ENCODE measurements at regions not wholly inside any gene's neighbourhood (a gene's known extent, or its start where the extent isn't known, plus 50 kb on each side); places are given as distances from the start of the nearest gene placed in this dataset.
"Not testable (repeated sequence)": the region's sequence is repeated elsewhere in the genome, so short reads cannot be mapped to it uniquely, and the experiment has no call there.

DNA sequence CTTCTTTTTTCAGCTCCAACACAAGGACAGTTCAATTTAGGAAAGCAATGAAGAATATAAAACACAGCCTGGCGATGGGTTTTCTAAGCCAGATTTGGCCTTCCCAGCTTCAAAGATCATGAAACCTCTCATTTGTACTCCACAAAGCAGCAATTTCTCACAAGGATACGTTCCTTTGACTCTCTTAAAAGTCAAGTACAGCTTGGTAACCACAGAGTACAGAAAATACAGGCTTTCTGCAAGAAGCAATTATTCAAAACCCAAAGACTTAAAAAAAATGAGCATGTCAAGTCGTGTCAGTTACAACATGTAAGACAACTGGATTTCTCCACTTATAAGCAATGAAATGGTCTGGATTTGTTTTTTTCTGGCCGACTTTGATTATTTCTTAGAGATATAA lies 321.4 kb downstream of the FGFR2 start:
- ATAC-seq (no peak), DNase-seq (no peak)
- intact Hi-C loops (cut with micrococcal nuclease): no loop called here

DNA sequence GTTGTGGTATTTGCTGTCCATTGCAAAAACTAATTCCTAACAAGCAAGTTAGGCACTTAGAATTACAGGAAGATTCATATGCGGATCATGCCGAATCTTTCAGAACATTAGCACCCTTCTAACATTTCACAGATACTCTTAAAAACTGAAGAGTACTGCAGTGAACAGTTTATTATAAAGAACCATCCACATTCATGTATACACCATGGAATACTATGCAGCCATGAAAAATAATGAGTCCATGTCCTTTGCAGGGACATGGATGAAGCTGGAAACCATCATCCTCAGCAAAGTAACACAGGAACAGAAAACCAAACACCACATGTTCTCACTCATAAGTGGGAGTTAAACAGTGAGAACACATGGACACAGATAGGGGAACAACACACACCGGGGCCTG lies 319.9 kb downstream of the FGFR2 start:
- DNase-seq; intact Hi-C loops (cut with micrococcal nuclease); ATAC-seq: not testable (repeated sequence)

DNA sequence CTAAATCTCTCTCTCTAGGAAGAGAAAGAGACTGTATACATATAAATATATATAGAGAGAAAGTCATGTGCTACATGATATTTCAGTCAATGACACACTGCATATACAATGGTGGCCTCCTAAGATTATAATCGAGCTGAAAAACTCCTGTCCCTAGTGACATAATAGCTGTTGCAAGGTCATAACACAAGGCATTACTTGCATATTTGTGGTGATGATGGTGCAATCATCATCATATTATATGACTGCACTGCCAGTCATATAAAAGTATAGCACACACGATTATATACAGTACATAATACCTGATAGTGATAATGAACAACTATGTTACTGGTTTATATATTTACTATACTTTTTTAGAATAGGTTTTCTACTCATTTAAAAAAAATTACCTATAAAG lies 316.7 kb downstream of the FGFR2 start:
- intact Hi-C loops (cut with micrococcal nuclease): no loop called here
- DNase-seq (no peak), ATAC-seq (no peak)

DNA sequence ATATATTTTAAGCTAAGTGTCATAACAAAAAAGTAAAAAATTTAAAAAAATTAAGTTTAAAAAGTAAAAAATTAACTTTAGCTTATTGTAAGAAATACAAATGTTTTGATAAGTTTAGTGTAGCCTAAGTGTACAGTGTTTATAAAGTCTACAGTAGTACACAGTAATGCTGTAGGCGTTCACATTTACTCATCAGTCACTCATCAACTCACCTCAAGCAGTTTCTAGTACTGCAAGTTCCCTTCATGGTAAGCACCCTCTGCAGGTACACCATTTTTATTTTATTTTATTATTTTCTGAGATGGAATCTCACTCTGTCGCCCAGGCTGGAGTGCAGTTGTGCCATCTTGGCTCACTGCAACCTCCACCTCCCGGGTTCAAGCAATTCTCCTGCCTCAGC lies 316.0 kb downstream of the FGFR2 start:
- ATAC-seq (no peak), DNase-seq (no peak)
- intact Hi-C loops (cut with micrococcal nuclease): no loop called here

DNA sequence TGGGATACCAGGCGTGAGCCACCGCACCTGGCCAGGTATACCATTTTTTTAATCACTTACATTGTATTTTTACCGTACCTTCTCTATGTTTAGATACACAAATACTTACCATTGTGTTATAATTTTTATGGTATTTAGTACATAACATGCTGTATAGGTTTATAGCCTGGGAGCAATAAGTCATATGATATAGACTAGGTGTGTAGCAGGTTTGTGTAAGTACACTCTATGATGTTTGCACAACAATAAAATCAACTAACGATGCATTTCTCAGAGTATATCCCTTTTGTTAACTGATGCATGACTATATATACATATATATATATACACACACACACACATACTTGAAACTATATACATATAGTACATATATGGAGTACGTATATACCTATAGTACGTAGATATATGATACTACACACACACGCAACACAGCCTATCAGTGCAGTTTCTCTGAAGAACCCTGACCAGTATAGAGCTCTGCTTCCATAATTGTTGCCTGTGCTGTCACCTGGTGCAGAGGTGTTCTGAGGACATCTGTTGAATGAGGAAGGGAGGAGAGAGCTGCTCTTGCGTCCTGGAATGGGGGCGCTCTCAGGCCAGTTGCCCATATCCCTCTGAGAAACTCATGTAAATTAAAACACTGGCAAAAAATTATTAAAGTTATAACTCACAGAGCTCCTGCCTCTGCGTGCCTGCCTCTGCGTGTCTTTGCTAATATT lies 315.3 kb downstream of the FGFR2 start:
- intact Hi-C loops (cut with micrococcal nuclease): no loop called here
- no peak for ATAC-seq
- no peak for DNase-seq

DNA sequence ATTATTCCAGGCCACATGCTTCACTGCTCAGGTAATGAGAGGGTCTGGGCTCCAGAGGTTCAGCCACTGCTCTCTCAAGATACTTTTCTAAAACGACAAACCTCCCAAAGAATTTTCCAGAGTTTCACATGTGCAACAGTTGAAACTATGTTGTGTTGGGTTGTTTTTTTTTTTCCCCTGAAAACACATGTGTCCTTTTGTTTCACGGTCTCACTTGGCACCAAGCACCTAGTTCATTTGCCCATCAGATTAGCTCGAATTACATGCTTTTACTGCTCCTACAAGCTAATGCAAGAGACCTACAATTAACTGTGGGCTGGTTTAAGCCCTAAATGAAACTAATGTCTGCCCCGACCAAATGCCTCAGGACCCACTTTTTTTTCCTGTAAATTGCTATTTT lies 313.3 kb downstream of the FGFR2 start:
- intact Hi-C loops (cut with micrococcal nuclease): no loop called here
- ATAC-seq: no peak
- DNase-seq: no peak

DNA sequence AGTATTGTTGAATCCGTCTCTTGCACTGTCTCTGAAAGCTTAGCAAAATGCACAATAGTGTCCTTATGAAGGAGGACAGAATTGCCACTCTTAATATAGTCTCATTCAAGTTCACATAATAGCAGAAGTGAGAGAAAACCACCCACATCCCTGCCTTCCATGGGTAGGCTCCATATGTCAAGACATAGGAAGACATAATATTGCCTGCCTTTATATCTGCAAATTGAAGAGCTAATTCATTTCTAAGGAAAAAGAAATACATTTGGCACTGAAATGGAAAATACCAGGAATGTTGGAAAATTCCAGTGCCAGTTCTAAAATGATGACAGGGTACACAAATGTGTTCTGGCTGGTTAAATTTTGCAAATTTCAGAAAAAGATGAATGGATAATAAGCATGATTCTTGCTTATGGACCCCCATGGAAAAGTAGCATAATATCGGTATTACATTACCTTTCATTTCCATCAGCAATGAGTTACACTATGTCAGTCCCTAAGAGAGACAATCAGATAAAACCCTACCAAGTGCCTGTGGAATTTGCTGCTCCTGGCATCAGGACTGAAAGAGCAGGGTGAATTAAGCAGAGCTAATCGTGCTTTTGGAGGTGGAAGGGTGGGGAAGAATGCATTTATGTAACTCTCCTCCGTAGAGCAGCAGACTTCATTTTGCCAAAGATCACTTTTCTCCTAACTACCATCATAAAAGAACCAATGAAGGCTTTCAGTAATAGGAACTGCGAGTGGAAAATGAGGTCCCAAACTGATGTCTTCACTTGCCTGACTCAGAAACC lies 312.6 kb downstream of the FGFR2 start:
- no peak for ATAC-seq
- intact Hi-C loops (cut with micrococcal nuclease): no loop called here
- DNase-seq: no peak

DNA sequence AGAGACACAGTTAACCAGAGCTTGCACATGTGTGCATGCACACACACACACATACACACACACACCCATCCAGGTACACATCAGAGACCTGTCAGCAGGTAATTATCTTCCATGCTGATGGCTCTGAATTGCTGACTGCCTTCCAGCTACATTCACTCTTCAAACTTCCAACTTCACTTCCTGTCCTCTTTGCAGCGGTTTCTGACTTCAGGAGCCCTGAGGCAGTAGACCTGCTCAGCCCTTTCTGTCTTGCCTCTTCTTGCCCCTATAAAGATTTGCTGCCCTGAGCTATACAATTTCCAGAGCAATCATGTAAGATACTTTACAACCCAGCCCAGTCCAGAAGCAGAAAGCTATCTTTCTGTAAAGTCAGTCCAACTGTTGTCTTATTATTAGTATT lies 310.2 kb downstream of the FGFR2 start:
- ATAC-seq (no peak), DNase-seq (no peak)
- intact Hi-C loops (cut with micrococcal nuclease): no loop called here

DNA sequence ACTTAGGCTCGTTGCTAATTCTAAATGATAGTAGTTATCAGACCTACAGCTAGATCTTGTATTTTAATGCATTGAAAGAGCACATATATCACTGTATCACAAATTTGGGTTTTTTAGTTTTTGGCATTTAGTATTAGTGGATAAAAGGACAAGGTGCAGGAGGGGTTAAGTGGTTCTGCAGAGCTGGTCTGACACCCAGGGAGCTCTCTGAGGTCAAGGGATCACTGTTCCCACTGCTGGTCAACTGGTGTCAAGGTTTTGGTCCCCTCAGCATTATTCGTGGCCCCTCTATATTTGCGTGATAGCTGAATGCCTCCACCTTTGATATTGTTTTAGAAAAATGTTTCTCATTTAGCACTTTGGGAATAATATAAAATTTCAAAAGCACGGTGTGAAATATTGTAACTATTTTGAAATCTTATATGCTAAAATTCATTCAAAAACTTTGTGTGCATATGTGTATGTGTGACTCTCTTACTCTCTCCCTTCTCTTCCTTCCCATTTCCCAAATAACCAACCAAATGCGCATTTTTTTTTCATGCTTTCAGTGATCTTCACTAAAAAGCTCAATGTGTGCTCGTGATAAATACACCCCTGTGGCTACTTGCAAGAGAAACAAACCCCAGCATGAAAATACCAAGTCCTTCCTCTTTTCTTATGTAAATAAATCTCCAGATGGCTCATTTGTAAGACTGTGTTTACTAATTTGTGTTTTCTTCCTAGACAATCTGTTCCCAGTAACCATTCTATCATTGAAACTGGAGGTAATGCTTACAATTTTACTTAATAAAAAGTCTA lies 309.2 kb downstream of the FGFR2 start:
- DNase-seq (no peak), ATAC-seq (no peak)
- intact Hi-C loops (cut with micrococcal nuclease): no loop called here

DNA sequence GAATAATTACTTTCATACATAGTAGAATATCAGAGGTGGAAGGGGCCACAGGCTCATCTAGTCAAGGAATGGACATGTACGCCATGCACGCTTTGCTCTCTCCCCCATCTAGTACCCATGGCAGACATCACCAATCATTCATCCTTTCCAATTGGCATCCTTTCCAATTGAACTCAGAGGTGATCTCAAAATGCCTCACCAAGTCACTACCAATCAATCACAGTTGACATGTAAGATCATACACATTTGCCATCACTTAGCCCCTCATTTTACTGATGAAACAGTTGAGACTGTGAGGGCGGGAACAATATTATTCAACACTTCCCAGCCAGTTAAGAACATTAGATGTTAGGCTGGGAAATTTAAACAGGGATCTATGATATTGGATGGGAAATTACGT lies 308.4 kb downstream of the FGFR2 start:
- ATAC-seq (no peak), DNase-seq (no peak)
- intact Hi-C loops (cut with micrococcal nuclease): no loop called here

DNA sequence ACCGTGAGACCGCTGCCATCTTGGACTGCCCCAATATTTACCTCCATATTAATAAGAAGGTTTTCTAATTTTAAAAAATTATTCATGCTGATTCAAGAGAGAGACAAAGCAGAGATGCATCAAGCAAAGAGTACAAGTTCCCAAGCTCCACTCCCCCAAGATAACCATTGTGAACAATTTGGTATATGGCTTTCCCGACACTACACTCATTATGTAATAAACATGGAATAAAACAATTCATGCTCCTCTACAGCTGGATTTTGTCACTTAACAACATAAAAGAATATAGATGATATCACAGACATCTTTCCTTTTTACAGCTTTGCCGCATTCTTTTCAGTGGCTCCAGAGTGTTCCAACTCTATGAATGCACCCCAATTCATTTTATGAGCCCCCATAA lies 307.6 kb downstream of the FGFR2 start:
- ATAC-seq (no peak), DNase-seq (no peak)
- intact Hi-C loops (cut with micrococcal nuclease): no loop called here

DNA sequence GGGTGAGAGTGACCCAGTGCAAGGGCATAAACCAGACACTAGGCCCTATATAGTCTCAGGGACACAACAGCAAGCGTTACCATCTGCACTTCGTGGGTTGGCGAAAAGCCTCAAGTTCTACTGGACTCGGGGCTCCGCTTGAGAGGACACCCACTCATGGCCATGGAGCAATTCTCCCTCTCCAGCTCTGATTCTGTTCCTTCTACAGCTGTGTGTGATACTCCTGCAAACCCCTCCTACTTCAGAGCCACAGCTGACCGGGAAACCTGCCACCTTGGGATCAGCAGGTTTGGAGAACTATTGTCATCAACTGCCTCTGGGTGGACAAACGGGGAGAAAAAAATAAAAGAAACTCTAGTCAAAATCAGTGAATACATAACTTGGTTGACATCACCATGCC lies 306.9 kb downstream of the FGFR2 start:
- DNase-seq (no peak), ATAC-seq (no peak)
- intact Hi-C loops (cut with micrococcal nuclease): no loop called here

DNA sequence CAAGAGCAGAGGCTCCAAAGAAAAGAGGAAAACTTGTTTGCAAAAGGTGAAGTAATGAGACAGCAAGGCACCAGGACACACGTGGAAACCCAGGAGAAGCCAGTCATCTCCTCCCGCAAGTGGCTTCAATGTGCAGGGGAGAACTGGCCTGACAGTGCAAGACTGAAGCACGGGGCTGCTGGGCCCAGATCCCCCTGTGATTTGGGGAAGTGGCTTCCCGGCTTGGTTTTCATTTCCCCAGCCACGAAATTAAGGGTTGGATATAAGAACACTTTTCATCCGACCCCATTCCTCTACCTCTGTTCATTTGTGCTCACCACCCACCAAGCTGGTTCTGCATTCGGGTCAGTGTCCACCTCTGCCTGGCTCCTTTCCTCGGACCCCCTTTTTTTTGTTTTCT lies 306.4 kb downstream of the FGFR2 start:
- no peak for ATAC-seq
- intact Hi-C loops (cut with micrococcal nuclease): no loop called here
- no peak for DNase-seq

DNA sequence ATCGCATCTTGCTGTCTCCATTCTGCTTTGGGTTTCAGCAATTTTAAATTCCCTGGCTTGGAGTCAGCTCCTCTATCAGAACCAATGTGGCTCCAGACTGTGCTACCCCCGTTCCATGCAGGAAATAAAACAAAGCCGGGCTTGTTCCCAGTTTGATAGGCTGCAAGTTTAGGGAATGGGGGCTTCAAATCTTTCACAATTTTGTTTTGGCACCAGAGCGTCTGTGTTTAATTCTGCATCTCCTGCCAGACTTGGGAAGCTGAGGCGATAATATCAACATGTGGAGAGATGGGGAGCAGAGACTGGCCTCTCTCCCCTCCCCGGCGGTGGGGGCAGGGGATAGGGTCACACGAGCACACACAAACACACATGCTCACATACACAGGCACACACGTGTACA lies 305.9 kb downstream of the FGFR2 start:
- ATAC-seq (no peak), DNase-seq (no peak)
- intact Hi-C loops (cut with micrococcal nuclease): no loop called here

DNA sequence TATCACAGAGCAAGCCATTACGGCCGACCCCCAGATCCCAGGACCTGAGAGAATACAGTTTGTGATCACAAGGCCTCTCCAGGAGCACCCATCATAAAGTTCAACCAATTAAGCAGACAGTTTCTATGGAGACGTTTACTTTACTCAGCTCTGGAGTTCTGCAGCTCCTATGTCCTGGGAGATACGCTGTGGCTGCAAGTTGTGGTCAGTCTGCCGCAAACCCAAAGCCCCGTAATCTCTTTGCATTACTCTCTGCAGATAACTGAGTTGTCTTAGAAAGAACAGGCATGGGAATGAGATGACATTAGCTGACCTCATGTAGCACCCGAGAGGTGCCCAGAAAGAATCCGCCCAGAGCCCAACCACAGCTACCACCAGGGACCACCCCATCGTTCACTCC lies 305.1 kb downstream of the FGFR2 start:
- no peak for ATAC-seq
- intact Hi-C loops (cut with micrococcal nuclease): no loop called here
- no peak for DNase-seq

DNA sequence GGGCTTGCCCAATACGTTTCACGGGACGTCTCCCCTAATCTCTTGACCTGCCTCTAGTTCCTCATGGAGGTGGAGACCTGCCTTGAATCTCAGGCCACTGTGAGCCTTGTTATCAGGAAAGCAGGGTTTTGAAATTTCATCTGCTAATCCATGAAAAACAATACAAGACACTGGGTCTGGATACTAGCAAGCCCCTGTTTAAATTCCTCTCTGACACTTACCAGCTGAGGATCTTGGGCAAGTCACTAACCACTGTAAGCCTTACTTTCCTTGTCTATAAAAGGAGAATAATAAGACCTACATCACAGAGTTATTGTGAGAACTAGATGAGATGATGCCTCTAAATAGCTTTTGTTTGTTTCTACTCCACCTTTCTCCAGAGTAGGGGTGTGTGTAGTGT lies 303.6 kb downstream of the FGFR2 start:
- no peak for ATAC-seq
- intact Hi-C loops (cut with micrococcal nuclease): no loop called here
- no peak for DNase-seq

DNA sequence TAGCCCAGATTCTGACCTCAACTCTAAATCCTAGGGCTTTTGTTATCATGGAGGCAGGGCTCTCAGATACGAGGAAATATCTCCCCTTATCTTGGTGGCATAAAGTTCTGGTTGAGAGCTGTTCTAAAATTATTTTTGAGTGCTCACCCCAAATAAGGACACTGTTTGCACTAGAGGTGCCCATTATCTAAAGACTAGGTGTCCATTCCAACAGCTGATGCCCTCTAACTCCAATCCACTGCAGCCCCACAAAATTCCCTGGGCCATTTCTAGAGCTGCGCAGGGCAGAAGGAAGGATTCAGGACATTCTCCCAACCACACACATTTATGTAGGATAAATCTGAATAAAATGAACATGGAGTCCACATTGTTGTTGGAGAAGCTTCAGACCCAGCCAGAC lies 301.9 kb downstream of the FGFR2 start:
- intact Hi-C loops (cut with micrococcal nuclease): no loop called here
- ATAC-seq (no peak), DNase-seq (no peak)

DNA sequence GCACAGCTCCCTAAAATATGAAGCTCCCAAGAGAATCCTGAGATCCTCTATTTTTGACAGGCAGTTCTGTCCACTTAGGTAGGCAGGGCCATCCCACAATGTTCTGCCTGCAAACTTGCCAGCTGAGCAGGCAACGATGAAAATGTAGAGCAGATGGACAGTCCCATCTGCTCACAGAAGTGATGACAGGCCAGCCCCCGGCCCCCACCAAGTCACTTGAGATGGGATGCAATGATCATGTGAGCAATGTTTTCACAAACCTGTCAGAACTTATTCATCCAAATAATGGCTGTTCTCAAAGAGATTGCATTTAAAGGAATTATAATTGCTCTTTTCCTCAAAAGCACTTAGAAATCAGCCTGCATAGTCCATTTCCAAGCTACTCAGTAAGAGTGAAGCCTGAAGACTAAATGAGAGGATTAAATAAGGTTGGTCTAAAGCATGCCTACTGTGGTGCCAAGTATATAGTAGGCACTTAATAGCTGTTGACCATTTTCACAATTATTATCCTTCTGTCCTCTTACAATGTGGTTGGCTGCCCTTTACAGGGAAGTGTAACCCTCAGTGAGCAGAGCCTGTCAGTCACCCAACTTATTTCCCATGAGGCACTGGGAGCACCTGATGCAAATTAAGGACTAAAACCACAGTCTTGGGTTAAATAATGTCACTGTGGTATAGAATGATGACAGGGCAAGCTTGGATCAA lies 301.2 kb downstream of the FGFR2 start:
- ATAC-seq: no peak
- intact Hi-C loops (cut with micrococcal nuclease): no loop called here

DNA sequence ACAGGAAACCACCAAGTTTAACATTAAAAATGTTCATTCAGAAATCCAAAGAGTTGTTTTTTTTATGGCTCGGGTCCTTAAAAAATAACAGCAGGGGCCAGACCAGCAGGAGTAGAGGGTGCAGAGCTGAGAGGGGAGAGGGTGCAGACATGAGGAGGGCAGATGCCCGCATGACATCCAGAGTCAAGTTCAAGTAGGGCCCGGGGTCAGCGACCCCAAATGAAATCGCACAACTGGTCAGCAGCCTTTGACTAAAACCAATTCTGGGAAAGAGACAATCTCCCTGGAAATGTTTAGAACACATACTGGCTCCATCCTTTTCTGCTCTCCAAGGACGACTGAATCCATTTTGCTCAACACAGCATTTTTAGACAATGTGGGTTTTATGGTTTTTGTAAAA lies 297.5 kb downstream of the FGFR2 start:
- ATAC-seq (no peak), DNase-seq (no peak)
- intact Hi-C loops (cut with micrococcal nuclease): no loop called here

More for the DNA sequence above, 301.2 kb downstream of the FGFR2 start:
- DNase-seq: no peak
